ENCODE measurements at regions not wholly inside any gene's neighbourhood (a gene's known extent, or its start where the extent isn't known, plus 50 kb on each side); places are given as distances from the start of the nearest gene placed in this dataset.

- no peaks in the 10 kb centered on the region for H3K36me3 Mint-ChIP-seq (ENCODE audit: low read depth)
- H3K9me3 Mint-ChIP-seq (ENCODE audit: low read depth), result no peaks in the 10 kb centered on the region
- no peak overlapping the region for H3K27ac Mint-ChIP-seq (ENCODE audit: unreplicated experiment)
- TF ChIP-seq CTCF (IDR thresholded peaks at IDR 0.05), result no peak
- no peak for DNase-seq (ENCODE audit: low spot score)
- H3K4me1 Mint-ChIP-seq (ENCODE audit: low read depth), result peaks cover 29% of the 10 kb centered on the region
- H3K4me3 Mint-ChIP-seq (ENCODE audit: unreplicated experiment), result no peak overlapping the region
- no peaks in the 10 kb centered on the region for H3K27me3 Mint-ChIP-seq (ENCODE audit: low read depth)
These were observed 82.2 kb downstream of the FZD1 start for GRCh38 chr7:91346426-91346825.

- Mint-ChIP-seq H3K4me1 (ENCODE audit: low read depth) (peaks cover 32% of the 10 kb centered on the region), H3K27ac (ENCODE audit: unreplicated experiment) (peak overlapping the region; percentile 10), H3K27me3 (ENCODE audit: low read depth) (no peaks in the 10 kb centered on the region), H3K4me3 (ENCODE audit: unreplicated experiment) (no peak overlapping the region), H3K9me3 (ENCODE audit: low read depth) (no peaks in the 10 kb centered on the region), H3K36me3 (ENCODE audit: low read depth) (no peaks in the 10 kb centered on the region)
- no peak for TF ChIP-seq CTCF (IDR thresholded peaks at IDR 0.05)
- no peak for DNase-seq (ENCODE audit: low spot score)
These were observed 83.1 kb downstream of the FZD1 start for GRCh38 chr7:91347290-91347689.

GRCh38 chr7:91348711-91349110 is 84.5 kb downstream of the FZD1 start:
- DNase-seq (ENCODE audit: low spot score), result no peak
- H3K36me3 Mint-ChIP-seq (ENCODE audit: low read depth), result no peaks in the 10 kb centered on the region
- H3K9me3 Mint-ChIP-seq (ENCODE audit: low read depth), result no peaks in the 10 kb centered on the region
- TF ChIP-seq CTCF (IDR thresholded peaks at IDR 0.05), result no peak
- no peak overlapping the region for H3K4me3 Mint-ChIP-seq (ENCODE audit: unreplicated experiment)
- H3K27ac Mint-ChIP-seq (ENCODE audit: unreplicated experiment), result no peak overlapping the region
- H3K4me1 Mint-ChIP-seq (ENCODE audit: low read depth), result peaks cover 32% of the 10 kb centered on the region
- no peaks in the 10 kb centered on the region for H3K27me3 Mint-ChIP-seq (ENCODE audit: low read depth)

- DNase-seq (ENCODE audit: low spot score), result no peak
- H3K9me3 Mint-ChIP-seq (ENCODE audit: low read depth), result no peaks in the 10 kb centered on the region
- H3K4me1 Mint-ChIP-seq (ENCODE audit: low read depth), result peaks cover 30% of the 10 kb centered on the region
- no peaks in the 10 kb centered on the region for H3K27me3 Mint-ChIP-seq (ENCODE audit: low read depth)
- H3K36me3 Mint-ChIP-seq (ENCODE audit: low read depth), result no peaks in the 10 kb centered on the region
- no peak overlapping the region for H3K27ac Mint-ChIP-seq (ENCODE audit: unreplicated experiment)
- no peak overlapping the region for H3K4me3 Mint-ChIP-seq (ENCODE audit: unreplicated experiment)
- no peak for TF ChIP-seq CTCF (IDR thresholded peaks at IDR 0.05)
These were observed 87.1 kb downstream of the FZD1 start for GRCh38 chr7:91351374-91351773.

GRCh38 chr7:91352091-91352490 is 87.9 kb downstream of the FZD1 start:
- Mint-ChIP-seq H3K9me3 (ENCODE audit: low read depth) (no peaks in the 10 kb centered on the region), H3K4me3 (ENCODE audit: unreplicated experiment) (no peak overlapping the region), H3K27ac (ENCODE audit: unreplicated experiment) (no peak overlapping the region), H3K4me1 (ENCODE audit: low read depth) (peaks cover 25% of the 10 kb centered on the region), H3K27me3 (ENCODE audit: low read depth) (no peaks in the 10 kb centered on the region), H3K36me3 (ENCODE audit: low read depth) (no peaks in the 10 kb centered on the region)
- no peak for TF ChIP-seq CTCF (IDR thresholded peaks at IDR 0.05)
- no peak for DNase-seq (ENCODE audit: low spot score)

Measured in chondrocyte (in vitro differentiated cells).